BE2C (cell line): ENCODE measurements at regions not wholly inside any gene's neighbourhood (a gene's known extent, or its start where the extent isn't known, plus 50 kb on each side); places are given as distances from the start of the nearest gene placed in this dataset.

Experiments used
- DNase-seq: peaks from one replicate; pipeline ENCODE4 v3.0.0-alpha.2; 2020
- H3K27me3 ChIP-seq: fragments of 250-450 bp; sonication (Bioruptor Pico); 2 replicates; pipeline ENCODE4 v1.5.1; 2020; ENCODE audit warnings: mild to moderate bottlenecking
- H3K36me3 ChIP-seq: fragments of 250-450 bp; sonication (Bioruptor Pico); 2 replicates; pipeline ENCODE4 v1.5.1; 2020; ENCODE audit warnings: mild to moderate bottlenecking
- H3K4me1 ChIP-seq: fragments of 250-450 bp; sonication (Bioruptor Pico); 2 replicates; pipeline ENCODE4 v1.5.1; 2020
- H3K4me3 ChIP-seq: 2 replicates; pipeline ENCODE4 v1.5.1; 2011; ENCODE audit warnings: low read depth, low read length
- H3K9me3 ChIP-seq: fragments of 250-450 bp; sonication (Bioruptor Pico); 2 replicates; pipeline ENCODE4 v1.5.1; 2020
- CTCF ChIP-seq: IDR thresholded peaks from 2 replicates; pipeline ENCODE4 v1.5.1; 2012; ENCODE audit warnings: mild to moderate bottlenecking, low read depth, low read length

DNA sequence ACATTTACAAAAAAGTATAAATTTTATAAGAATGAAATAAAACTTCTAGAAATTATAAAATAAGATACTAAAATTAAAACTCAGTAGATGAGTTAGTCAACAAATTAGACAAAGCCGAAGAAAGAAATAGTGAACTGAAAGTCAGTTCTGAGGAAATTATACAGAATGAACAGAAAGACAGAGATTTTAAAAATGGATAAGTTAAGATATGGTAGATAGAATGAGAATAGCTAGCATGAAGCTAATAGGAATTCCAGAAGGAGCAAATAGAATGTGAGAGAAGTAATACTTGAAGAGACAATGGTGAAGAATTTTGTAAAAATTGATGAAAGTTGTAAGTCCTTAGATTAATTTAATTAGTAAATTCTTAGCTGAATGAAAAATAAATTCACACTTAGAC lies 430.4 kb upstream of the RUNX1 start:
- no peaks in the 10 kb centered on the region for H3K9me3 ChIP-seq
- TF ChIP-seq CTCF: no peak
- H3K4me1 ChIP-seq: no peaks in the 10 kb centered on the region
- no peaks in the 10 kb centered on the region for H3K36me3 ChIP-seq
- no peak overlapping the region for H3K4me3 ChIP-seq
- no peak for DNase-seq
- H3K27me3 ChIP-seq: no peaks in the 10 kb centered on the region

GRCh38 chr21:35479065-35479448 lies 430.0 kb upstream of the RUNX1 start:
- no peak for DNase-seq
- H3K4me1 ChIP-seq: no peaks in the 10 kb centered on the region

DNA sequence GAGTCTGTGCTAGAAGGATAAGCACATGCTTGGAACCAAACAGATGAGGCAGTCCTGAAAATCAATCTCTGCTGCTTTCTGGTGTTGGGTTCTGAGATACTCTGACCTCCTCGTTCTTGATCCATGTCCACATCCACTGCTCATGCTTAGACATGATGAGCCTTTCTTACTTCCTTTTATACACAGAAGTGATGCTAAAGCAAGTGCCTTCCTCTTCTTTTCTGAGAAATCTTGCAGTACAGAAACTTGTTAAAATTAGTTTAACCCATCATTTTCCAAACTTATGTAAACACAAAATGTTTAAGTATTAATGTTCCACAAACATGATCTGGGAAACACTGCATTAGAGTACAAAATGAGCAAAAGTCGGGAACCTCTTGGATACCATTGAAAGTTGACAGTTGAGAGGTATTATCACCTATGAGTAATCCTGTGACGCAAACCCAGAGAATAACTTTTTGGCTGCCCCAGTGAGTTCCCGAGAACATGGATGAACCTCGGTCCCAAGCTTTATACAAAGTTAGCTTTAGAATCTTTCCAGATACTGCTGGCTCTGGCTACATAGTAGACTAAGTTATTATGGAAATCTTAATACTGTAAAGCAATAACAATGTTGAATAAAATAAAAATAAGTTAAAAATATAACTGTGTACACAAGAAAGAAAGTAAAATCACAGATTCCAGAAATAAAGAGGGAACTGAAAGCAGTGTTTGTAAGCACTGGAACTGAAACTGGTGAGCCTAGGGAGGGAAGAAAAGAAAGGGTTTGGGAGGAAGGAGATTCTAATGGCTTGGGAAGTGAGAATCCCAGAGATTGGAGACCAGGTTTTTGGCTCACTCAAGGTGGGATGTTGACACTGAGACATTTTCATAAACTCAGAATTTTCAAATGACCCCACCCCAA lies 429.3 kb upstream of the RUNX1 start:
- no peak for TF ChIP-seq CTCF

More at GRCh38 chr21:35479065-35479448, 430.0 kb upstream of the RUNX1 start:
- Histone ChIP-seq H3K4me3 (no peak overlapping the region), H3K27me3 (no peaks in the 10 kb centered on the region), H3K9me3 (no peaks in the 10 kb centered on the region), H3K36me3 (no peaks in the 10 kb centered on the region)
- TF ChIP-seq CTCF: no peak

DNA sequence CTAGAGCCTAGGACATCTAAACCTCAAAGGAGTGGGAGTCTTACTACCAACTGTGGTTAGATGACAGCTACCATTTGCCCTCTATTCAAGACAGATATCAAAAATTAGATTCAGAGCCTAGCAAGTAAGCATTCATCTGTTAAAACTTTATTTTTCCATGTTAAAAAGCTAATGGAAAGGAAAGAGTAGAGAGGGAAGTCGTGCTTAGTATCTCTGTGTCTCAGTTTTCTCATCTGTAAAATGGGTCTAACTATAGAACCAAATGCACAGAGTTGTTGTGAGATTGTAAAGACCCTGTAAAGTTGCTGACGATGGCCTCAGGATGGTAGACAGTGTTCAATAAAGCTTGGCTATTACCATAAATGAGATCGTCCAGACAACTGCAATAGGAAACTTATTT lies 428.5 kb upstream of the RUNX1 start:
- Histone ChIP-seq H3K9me3 (no peaks in the 10 kb centered on the region), H3K4me3 (no peak overlapping the region), H3K27me3 (no peaks in the 10 kb centered on the region), H3K36me3 (no peaks in the 10 kb centered on the region), H3K4me1 (no peaks in the 10 kb centered on the region)
- no peak for TF ChIP-seq CTCF
- no peak for DNase-seq

More for the DNA sequence above, 429.3 kb upstream of the RUNX1 start:
- no peak for DNase-seq
- no peaks in the 10 kb centered on the region for H3K4me1 ChIP-seq
- no peak overlapping the region for H3K4me3 ChIP-seq
- no peaks in the 10 kb centered on the region for H3K9me3 ChIP-seq
- H3K27me3 ChIP-seq: no peaks in the 10 kb centered on the region
- H3K36me3 ChIP-seq: no peaks in the 10 kb centered on the region

DNA sequence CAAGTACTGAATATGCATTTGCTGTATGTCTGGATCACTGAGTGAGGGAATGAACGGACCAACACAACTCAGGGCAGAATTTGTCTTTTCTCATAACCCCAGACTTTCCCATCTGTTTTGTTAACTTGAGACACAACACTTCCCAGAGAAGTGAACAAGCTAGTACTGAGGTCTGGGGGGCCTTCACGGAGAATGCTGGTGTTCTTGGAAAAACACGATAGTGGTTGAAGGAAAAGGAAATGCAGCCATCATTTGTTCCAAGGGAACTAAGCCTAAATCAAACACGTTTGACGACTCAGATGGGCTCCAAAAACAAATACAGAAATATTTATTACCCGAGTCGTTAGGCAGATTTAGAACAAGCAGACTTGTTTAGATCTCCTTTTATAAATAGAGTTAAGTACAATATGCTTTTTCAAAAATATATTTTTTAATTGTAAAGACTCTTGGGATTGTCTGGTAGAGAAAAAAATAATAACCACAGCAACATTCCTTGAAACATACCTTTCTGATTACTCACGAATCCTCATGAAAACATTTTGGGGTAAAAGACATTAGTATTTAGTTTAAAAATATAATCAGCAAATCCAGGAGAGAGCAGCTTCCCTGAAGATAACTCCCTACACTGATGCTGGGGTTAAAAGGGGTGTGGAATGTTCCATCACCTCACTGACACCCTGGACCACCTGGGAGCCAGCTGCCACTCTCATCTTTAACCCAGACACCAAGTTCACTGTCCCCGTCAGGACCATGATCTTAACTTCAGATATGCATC lies 427.7 kb upstream of the RUNX1 start:
- H3K4me1 ChIP-seq: no peaks in the 10 kb centered on the region
- DNase-seq: no peak
- H3K36me3 ChIP-seq: no peaks in the 10 kb centered on the region
- TF ChIP-seq CTCF: no peak
- no peak overlapping the region for H3K4me3 ChIP-seq
- H3K9me3 ChIP-seq: no peaks in the 10 kb centered on the region
- no peaks in the 10 kb centered on the region for H3K27me3 ChIP-seq

GRCh38 chr21:35475762-35476161 lies 426.7 kb upstream of the RUNX1 start:
- H3K4me1 ChIP-seq: no peaks in the 10 kb centered on the region
- no peak for DNase-seq
- H3K27me3 ChIP-seq: no peaks in the 10 kb centered on the region
- H3K36me3 ChIP-seq: no peaks in the 10 kb centered on the region
- no peak overlapping the region for H3K4me3 ChIP-seq
- no peaks in the 10 kb centered on the region for H3K9me3 ChIP-seq
- TF ChIP-seq CTCF: no peak
